Panc1 (cell line): ENCODE measurements at regions not wholly inside any gene's neighbourhood (a gene's known extent, or its start where the extent isn't known, plus 50 kb on each side); places are given as distances from the start of the nearest gene placed in this dataset.

Experiments used
- ATAC-seq: fragments of 200-7000 bp; cut with Tn5 transposase; 2 replicates; pipeline ENCODE4 v1.9.1; 2020; ENCODE audit warnings: mild to moderate bottlenecking, moderate library complexity
- BruUV-seq: library from RNA; stranded (reverse); fragments of 400-500 nt; replicated peaks from 2 replicates; lab custom pipeline; 2021; lab: Mats Ljungman, UMichigan
- CTCF ChIA-PET: fragments of 300-600 bp; sonication (Branson Sonifier 250); formaldehyde crosslinking; loops from one replicate; lab custom pipeline; 2022; ENCODE audit warnings: antibody characterized with exemption; lab: Charles Lee
- POLR2A ChIA-PET: fragments of 300-600 bp; sonication (Branson Sonifier 250); formaldehyde crosslinking; loops from one replicate; lab custom pipeline; 2022; ENCODE audit warnings: antibody characterized with exemption; lab: Charles Lee
- DNase-seq: peaks from one replicate; pipeline ENCODE4 v3.0.0-alpha.2; 2010; ENCODE audit warnings: low read depth, low spot score
- H3K27ac ChIP-seq: 2 replicates; pipeline ENCODE4 v1.5.1; 2011; ENCODE audit warnings: mild to moderate bottlenecking, low read length, inconsistent platforms
- H3K27me3 ChIP-seq: fragments of 200-500 bp; sonication (Bioruptor generic); 2 replicates; pipeline ENCODE4 v1.6.0; 2014; ENCODE audit warnings: low read length, inconsistent platforms; ENCODE audit not compliant: control insufficient read depth, insufficient read depth
- H3K36me3 ChIP-seq: fragments of 200-500 bp; sonication (Bioruptor generic); 2 replicates; pipeline ENCODE4 v1.5.1; 2014; ENCODE audit warnings: inconsistent platforms, mild to moderate bottlenecking, low read length, moderate library complexity; ENCODE audit not compliant: control insufficient read depth, insufficient read depth
- H3K4me1 ChIP-seq: 2 replicates; pipeline ENCODE4 v1.5.1; 2011; ENCODE audit warnings: inconsistent platforms, mild to moderate bottlenecking, low read length, moderate library complexity; ENCODE audit not compliant: control insufficient read depth, insufficient read depth
- H3K4me3 ChIP-seq, 2 experiments: 2 replicates each; pipeline ENCODE4 v1.5.1; 2011 to 2012; ENCODE audit warnings: low read depth in 2 of 2, low read length in 2 of 2, mild to moderate bottlenecking in 2 of 2, inconsistent platforms in 1 of 2, moderate library complexity in 1 of 2
- H3K9me3 ChIP-seq: fragments of 200-500 bp; sonication (Bioruptor generic); 2 replicates; pipeline ENCODE4 v1.5.1; 2014; ENCODE audit warnings: low read depth, mild to moderate bottlenecking, inconsistent platforms, low read length, moderate library complexity; ENCODE audit not compliant: control insufficient read depth, insufficient read depth
- POLR2AphosphoS5 ChIP-seq: IDR thresholded peaks from 2 replicates; pipeline ENCODE4 v1.6.1; 2012; ENCODE audit warnings: mild to moderate bottlenecking, low read depth, low read length, moderate library complexity
- SIN3A ChIP-seq: IDR thresholded peaks from 2 replicates; pipeline ENCODE4 v1.6.1; 2012; ENCODE audit warnings: low read depth, mild to moderate bottlenecking, low read length, moderate library complexity, borderline replicate concordance; ENCODE audit not compliant: insufficient read depth
- TCF7L2 ChIP-seq: IDR thresholded peaks from 2 replicates; pipeline ENCODE4 v1.6.1; 2011; ENCODE audit warnings: mild to moderate bottlenecking, low read depth, low read length, inconsistent platforms
- in situ Hi-C: cut with HindIII; loops from 2 replicates; pipeline ENCODE4 v1.10.0; 2016; ENCODE audit warnings: low sequenced_read_pairs, low pct_unique_long_range_greater_than_20kb
- intact Hi-C: fragments of 100-400 bp; cut with micrococcal nuclease; formaldehyde crosslinking; loops from one replicate; pipeline ENCODE4 v1.10.0; 2022; ENCODE audit not compliant: unreplicated experiment
- TF ChIP-seq, protein P1 (sequence below): fragments of 450-650 bp; IDR thresholded peaks from 2 replicates; pipeline ENCODE4 v1.5.1; 2017; ENCODE audit warnings: mild to moderate bottlenecking
- TF ChIP-seq, protein P2 (sequence below), 2 experiments: IDR thresholded peaks; 2 replicates each; pipeline ENCODE4 v1.6.1; 2011 to 2012; ENCODE audit warnings: low read depth in 2 of 2, control low read depth in 1 of 2, low read length in 1 of 2, mild to moderate bottlenecking in 1 of 2, moderate library complexity in 1 of 2; ENCODE audit not compliant: insufficient read depth in 1 of 2

- Histone ChIP-seq H3K36me3 (no peaks in the 10 kb centered on the region), H3K9me3 (no peaks in the 10 kb centered on the region), H3K4me3 (no peak overlapping the region), H3K27me3 (no peaks in the 10 kb centered on the region), H3K27ac (no peak overlapping the region), H3K4me1 (no peaks in the 10 kb centered on the region; the same call in 1 of the 2 replicates)
- in situ Hi-C loops, result no loop called here
- no peak for TF ChIP-seq POLR2AphosphoS5
- TF ChIP-seq, protein P1, sequence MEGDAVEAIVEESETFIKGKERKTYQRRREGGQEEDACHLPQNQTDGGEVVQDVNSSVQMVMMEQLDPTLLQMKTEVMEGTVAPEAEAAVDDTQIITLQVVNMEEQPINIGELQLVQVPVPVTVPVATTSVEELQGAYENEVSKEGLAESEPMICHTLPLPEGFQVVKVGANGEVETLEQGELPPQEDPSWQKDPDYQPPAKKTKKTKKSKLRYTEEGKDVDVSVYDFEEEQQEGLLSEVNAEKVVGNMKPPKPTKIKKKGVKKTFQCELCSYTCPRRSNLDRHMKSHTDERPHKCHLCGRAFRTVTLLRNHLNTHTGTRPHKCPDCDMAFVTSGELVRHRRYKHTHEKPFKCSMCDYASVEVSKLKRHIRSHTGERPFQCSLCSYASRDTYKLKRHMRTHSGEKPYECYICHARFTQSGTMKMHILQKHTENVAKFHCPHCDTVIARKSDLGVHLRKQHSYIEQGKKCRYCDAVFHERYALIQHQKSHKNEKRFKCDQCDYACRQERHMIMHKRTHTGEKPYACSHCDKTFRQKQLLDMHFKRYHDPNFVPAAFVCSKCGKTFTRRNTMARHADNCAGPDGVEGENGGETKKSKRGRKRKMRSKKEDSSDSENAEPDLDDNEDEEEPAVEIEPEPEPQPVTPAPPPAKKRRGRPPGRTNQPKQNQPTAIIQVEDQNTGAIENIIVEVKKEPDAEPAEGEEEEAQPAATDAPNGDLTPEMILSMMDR, result no peak
- no peak for TF ChIP-seq TCF7L2
- TF ChIP-seq SIN3A, result no peak
- TF ChIP-seq, protein P2, sequence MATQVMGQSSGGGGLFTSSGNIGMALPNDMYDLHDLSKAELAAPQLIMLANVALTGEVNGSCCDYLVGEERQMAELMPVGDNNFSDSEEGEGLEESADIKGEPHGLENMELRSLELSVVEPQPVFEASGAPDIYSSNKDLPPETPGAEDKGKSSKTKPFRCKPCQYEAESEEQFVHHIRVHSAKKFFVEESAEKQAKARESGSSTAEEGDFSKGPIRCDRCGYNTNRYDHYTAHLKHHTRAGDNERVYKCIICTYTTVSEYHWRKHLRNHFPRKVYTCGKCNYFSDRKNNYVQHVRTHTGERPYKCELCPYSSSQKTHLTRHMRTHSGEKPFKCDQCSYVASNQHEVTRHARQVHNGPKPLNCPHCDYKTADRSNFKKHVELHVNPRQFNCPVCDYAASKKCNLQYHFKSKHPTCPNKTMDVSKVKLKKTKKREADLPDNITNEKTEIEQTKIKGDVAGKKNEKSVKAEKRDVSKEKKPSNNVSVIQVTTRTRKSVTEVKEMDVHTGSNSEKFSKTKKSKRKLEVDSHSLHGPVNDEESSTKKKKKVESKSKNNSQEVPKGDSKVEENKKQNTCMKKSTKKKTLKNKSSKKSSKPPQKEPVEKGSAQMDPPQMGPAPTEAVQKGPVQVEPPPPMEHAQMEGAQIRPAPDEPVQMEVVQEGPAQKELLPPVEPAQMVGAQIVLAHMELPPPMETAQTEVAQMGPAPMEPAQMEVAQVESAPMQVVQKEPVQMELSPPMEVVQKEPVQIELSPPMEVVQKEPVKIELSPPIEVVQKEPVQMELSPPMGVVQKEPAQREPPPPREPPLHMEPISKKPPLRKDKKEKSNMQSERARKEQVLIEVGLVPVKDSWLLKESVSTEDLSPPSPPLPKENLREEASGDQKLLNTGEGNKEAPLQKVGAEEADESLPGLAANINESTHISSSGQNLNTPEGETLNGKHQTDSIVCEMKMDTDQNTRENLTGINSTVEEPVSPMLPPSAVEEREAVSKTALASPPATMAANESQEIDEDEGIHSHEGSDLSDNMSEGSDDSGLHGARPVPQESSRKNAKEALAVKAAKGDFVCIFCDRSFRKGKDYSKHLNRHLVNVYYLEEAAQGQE (IDR thresholded peaks at IDR 0.05; ENCODE audit: insufficient read depth in 1 of 2, low read depth in 2 of 2, low read length in 1 of 2), result no peak
- DNase-seq (no peak), ATAC-seq (no peak)
- intact Hi-C loops, result no loop called here
- ChIA-PET POLR2A (no interaction called here), CTCF (no interaction called here)
- no TSS peak for BruUV-seq
Measured at GRCh38 chr5:38643616-38644015, 87.2 kb upstream of the LIFR start.

- in situ Hi-C loops (no loop called here), intact Hi-C loops (no loop called here)
- Histone ChIP-seq H3K9me3 (no peaks in the 10 kb centered on the region), H3K4me1 (peaks cover 3% of the 10 kb centered on the region; the same call in 1 of the 2 replicates), H3K36me3 (no peaks in the 10 kb centered on the region), H3K27ac (no peak overlapping the region), H3K27me3 (no peaks in the 10 kb centered on the region), H3K4me3 (no peak overlapping the region)
- no peak for TF ChIP-seq TCF7L2
- no peak for TF ChIP-seq POLR2AphosphoS5
- TF ChIP-seq, protein P1, result no peak
- TF ChIP-seq SIN3A, result no peak
- TF ChIP-seq, protein P2 (IDR thresholded peaks at IDR 0.05; ENCODE audit: insufficient read depth in 1 of 2, low read depth in 2 of 2, low read length in 1 of 2), result no peak
- POLR2A ChIA-PET, result no interaction called here
- CTCF ChIA-PET, result interaction anchor here (0.6 kb wide), 1 partner anchor 13 kb away, joined by 3 read pairs; no protein-coding TSS in a partner anchor
- no TSS peak for BruUV-seq
- ATAC-seq, result no peak
- no peak for DNase-seq
Measured at GRCh38 chr5:38645508-38645907, 89.1 kb upstream of the LIFR start.
